ENCODE measurements at regions not wholly inside any gene's neighbourhood (a gene's known extent, or its start where the extent isn't known, plus 50 kb on each side); places are given as distances from the start of the nearest gene placed in this dataset.

DNA sequence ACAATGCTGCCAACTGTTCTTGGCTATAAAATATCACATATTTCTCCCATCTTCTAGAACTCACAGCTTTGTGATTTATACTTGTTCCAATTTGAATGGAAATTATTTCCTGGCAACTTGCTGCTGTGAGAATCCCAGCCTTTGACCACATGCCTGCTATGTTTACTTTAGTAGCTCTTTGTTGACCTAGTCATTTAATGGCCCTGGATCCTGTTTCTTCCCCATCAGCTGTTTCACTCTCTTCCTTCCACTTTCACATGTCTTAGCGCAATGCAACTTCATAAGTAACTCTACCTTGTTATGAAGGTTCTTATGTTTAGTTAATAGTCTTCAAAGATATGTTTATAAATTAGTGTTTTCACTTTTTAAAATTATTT, 1973.6 kb upstream of the AGA start:
- no peak for TF ChIP-seq SUZ12 (IDR thresholded peaks at IDR 0.05; ENCODE audit: extremely low read depth, insufficient read depth, insufficient read length)
- TF ChIP-seq ZNF274 (IDR thresholded peaks at IDR 0.05; ENCODE audit: low read depth, low read length), result no peak

Measured in NT2/D1 (cell line).